ENCODE measurements at regions not wholly inside any gene's neighbourhood (a gene's known extent, or its start where the extent isn't known, plus 50 kb on each side); places are given as distances from the start of the nearest gene placed in this dataset.

GRCh38 chr17:79218175-79218824 is 143.7 kb downstream of the ENGASE start:
- TF ChIP-seq ZNF30 (CRISPR knock-in tag; IDR thresholded peaks at IDR 0.05), result no peak
- no peak for TF ChIP-seq CERS6 (CRISPR knock-in tag; IDR thresholded peaks at IDR 0.05)
- TF ChIP-seq, protein P1, sequence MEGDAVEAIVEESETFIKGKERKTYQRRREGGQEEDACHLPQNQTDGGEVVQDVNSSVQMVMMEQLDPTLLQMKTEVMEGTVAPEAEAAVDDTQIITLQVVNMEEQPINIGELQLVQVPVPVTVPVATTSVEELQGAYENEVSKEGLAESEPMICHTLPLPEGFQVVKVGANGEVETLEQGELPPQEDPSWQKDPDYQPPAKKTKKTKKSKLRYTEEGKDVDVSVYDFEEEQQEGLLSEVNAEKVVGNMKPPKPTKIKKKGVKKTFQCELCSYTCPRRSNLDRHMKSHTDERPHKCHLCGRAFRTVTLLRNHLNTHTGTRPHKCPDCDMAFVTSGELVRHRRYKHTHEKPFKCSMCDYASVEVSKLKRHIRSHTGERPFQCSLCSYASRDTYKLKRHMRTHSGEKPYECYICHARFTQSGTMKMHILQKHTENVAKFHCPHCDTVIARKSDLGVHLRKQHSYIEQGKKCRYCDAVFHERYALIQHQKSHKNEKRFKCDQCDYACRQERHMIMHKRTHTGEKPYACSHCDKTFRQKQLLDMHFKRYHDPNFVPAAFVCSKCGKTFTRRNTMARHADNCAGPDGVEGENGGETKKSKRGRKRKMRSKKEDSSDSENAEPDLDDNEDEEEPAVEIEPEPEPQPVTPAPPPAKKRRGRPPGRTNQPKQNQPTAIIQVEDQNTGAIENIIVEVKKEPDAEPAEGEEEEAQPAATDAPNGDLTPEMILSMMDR (CRISPR knock-in tag; IDR thresholded peaks at IDR 0.05), result no peak
- TF ChIP-seq ATF6 (CRISPR knock-in tag; conservative IDR thresholded peaks at IDR 0.05), result no peak
- TF ChIP-seq, protein P2, sequence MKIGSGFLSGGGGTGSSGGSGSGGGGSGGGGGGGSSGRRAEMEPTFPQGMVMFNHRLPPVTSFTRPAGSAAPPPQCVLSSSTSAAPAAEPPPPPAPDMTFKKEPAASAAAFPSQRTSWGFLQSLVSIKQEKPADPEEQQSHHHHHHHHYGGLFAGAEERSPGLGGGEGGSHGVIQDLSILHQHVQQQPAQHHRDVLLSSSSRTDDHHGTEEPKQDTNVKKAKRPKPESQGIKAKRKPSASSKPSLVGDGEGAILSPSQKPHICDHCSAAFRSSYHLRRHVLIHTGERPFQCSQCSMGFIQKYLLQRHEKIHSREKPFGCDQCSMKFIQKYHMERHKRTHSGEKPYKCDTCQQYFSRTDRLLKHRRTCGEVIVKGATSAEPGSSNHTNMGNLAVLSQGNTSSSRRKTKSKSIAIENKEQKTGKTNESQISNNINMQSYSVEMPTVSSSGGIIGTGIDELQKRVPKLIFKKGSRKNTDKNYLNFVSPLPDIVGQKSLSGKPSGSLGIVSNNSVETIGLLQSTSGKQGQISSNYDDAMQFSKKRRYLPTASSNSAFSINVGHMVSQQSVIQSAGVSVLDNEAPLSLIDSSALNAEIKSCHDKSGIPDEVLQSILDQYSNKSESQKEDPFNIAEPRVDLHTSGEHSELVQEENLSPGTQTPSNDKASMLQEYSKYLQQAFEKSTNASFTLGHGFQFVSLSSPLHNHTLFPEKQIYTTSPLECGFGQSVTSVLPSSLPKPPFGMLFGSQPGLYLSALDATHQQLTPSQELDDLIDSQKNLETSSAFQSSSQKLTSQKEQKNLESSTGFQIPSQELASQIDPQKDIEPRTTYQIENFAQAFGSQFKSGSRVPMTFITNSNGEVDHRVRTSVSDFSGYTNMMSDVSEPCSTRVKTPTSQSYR (CRISPR knock-in tag; IDR thresholded peaks at IDR 0.05; ENCODE audit: borderline replicate concordance), result no peak
- TF ChIP-seq PHB2 (IDR thresholded peaks at IDR 0.05; ENCODE audit: partially characterized antibody), result no peak
- no peak for TF ChIP-seq RFX5 (IDR thresholded peaks at IDR 0.05; ENCODE audit: low read depth, low read length)
- TF ChIP-seq ZNF607 (CRISPR knock-in tag; IDR thresholded peaks at IDR 0.05; ENCODE audit: borderline replicate concordance), result no peak
- TF ChIP-seq ZNF230 (CRISPR knock-in tag; IDR thresholded peaks at IDR 0.05), result no peak
- TF ChIP-seq CCDC6 (CRISPR knock-in tag; IDR thresholded peaks at IDR 0.05), result no peak
- TF ChIP-seq, protein P3, sequence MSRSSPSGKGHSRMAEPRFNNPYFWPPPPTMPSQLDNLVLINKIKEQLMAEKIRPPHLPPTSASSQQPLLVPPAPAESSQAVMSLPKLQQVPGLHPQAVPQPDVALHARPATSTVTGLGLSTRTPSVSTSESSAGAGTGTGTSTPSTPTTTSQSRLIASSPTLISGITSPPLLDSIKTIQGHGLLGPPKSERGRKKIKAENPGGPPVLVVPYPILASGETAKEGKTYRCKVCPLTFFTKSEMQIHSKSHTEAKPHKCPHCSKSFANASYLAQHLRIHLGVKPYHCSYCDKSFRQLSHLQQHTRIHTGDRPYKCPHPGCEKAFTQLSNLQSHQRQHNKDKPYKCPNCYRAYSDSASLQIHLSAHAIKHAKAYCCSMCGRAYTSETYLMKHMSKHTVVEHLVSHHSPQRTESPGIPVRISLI (CRISPR knock-in tag; IDR thresholded peaks at IDR 0.05; ENCODE audit: borderline replicate concordance), result no peak
- TF ChIP-seq, protein P4, sequence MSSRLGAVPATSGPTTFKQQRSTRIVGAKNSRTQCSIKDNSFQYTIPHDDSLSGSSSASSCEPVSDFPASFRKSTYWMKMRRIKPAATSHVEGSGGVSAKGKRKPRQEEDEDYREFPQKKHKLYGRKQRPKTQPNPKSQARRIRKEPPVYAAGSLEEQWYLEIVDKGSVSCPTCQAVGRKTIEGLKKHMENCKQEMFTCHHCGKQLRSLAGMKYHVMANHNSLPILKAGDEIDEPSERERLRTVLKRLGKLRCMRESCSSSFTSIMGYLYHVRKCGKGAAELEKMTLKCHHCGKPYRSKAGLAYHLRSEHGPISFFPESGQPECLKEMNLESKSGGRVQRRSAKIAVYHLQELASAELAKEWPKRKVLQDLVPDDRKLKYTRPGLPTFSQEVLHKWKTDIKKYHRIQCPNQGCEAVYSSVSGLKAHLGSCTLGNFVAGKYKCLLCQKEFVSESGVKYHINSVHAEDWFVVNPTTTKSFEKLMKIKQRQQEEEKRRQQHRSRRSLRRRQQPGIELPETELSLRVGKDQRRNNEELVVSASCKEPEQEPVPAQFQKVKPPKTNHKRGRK (CRISPR knock-in tag; IDR thresholded peaks at IDR 0.05), result no peak

Measured in HepG2 (cell line).